ENCODE measurements at regions not wholly inside any gene's neighbourhood (a gene's known extent, or its start where the extent isn't known, plus 50 kb on each side); places are given as distances from the start of the nearest gene placed in this dataset.
"Not testable (repeated sequence)": the region's sequence is repeated elsewhere in the genome, so short reads cannot be mapped to it uniquely, and the experiment has no call there.

DNA sequence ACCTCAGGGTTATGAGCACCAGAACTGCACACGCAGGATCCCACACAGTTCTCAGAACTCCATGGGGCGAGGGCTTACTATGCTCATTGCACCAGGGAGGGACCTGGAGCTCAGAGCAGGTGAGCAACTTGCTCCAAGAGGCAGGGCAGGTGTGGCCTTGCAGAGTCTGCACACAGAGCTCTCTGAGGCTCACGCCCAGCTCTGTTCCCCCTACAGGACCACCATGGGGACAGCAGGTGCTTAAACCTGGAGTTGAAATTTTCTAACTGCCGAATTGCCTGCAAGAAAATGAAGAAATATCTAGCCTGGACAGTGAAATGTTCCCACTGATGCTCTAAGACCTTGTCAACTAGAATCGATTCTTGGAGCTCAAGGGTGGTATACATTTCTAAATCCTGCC lies 49.9 kb upstream of the MSMB start:
- DNase-seq (ENCODE audit: low read depth); H3K4me3 ChIP-seq (ENCODE audit: low read depth, low read length): not testable (repeated sequence)

DNA sequence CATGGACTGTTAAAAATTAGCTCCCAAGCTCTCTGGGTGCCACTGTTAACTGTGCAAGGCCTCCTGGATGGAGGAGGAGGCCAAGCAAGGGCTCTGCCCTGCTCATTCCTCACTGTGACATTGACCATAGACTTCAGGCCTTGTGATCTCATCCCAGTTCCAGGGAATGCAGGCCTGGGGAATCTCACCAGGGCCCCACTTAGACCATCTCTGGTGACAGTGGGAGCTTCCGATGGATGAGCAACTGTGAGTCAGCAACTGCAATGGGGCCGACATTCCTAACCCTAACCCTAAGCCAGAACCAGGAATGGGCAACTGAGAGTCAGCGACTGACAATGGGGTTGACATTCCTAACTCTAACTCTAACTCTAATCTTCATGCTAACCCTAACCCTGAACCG lies 50.4 kb upstream of the MSMB start:
- H3K4me3 ChIP-seq (ENCODE audit: low read depth, low read length): no peak overlapping the region
- TF ChIP-seq, protein P1, sequence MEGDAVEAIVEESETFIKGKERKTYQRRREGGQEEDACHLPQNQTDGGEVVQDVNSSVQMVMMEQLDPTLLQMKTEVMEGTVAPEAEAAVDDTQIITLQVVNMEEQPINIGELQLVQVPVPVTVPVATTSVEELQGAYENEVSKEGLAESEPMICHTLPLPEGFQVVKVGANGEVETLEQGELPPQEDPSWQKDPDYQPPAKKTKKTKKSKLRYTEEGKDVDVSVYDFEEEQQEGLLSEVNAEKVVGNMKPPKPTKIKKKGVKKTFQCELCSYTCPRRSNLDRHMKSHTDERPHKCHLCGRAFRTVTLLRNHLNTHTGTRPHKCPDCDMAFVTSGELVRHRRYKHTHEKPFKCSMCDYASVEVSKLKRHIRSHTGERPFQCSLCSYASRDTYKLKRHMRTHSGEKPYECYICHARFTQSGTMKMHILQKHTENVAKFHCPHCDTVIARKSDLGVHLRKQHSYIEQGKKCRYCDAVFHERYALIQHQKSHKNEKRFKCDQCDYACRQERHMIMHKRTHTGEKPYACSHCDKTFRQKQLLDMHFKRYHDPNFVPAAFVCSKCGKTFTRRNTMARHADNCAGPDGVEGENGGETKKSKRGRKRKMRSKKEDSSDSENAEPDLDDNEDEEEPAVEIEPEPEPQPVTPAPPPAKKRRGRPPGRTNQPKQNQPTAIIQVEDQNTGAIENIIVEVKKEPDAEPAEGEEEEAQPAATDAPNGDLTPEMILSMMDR (conservative IDR thresholded peaks at IDR 0.05; ENCODE audit: low read depth, low read length): no peak
- DNase-seq (ENCODE audit: low read depth): no peak

DNA sequence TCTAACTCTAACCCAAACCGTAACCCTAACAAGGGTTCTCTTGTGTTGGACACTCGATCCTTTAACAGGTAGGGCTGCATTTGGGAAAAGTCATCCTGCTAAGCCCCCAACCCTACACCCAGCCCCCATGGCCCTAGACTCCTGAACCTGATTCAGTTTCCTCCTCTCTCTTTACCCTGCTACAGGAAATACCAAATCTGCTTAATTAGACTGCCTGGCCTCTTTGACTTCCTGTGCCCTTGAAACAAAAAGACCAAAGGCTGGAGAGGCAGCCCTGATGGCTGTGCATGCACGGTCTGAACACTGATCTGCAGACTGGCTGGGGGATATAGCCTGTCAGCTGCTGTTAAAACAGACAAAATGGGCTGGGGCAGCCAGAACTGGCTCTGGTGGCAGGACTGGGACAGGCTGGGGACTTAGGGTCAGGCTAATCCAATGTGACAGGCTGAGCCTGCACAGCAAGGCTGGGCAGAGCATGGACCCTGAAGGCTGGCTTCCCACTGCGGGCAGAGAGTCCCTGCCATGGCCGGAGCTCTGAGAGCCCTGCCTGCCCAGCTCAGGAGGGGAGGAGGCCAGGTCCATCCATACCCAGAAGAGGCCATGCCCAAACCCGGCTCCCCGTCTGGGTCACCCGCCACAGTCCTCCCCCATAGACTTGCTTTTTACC lies 51.0 kb upstream of the MSMB start:
- TF ChIP-seq, protein P1 (conservative IDR thresholded peaks at IDR 0.05; ENCODE audit: low read depth, low read length): no peak
- DNase-seq (ENCODE audit: low read depth): no peak
- H3K4me3 ChIP-seq (ENCODE audit: low read depth, low read length): no peak overlapping the region

DNA sequence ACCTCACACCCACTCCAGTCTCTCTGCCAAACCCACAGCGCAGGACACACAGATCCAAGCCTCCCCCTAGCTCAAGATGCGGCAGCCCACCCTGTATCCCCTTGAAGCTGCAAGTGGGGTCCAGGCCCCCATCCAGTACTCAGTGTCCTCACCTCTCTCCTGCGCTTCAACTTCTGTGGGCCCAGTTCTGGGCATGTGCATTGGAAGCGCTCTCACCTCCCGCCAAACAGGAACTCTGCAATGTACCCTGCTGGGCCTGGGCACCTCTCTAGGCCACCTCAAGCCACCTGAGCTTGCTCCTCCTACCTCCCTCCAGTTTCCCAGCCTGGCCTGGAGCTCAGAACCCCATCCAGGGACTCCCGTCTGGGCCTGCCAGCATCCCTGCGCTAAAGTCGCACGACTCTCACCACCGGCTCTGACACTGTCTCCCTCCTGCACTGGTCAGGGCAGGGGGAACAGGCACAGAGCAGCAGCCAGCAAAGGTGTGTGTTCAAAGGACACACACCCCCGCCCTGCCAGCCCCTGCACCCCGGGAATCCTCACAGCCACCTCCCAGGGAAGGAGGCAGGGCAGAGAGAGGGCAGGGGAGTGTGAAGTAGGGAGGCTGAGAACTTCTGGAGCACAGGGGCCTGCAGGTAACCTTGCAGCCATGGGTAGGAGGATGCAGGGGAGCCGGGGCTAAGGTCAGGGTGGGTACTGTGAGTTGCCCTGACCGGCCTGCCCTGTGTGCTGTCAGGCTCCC lies 51.7 kb upstream of the MSMB start:
- no peak for DNase-seq (ENCODE audit: low read depth)
- TF ChIP-seq, protein P1 (conservative IDR thresholded peaks at IDR 0.05; ENCODE audit: low read depth, low read length): no peak
- no peak overlapping the region for H3K4me3 ChIP-seq (ENCODE audit: low read depth, low read length)

DNA sequence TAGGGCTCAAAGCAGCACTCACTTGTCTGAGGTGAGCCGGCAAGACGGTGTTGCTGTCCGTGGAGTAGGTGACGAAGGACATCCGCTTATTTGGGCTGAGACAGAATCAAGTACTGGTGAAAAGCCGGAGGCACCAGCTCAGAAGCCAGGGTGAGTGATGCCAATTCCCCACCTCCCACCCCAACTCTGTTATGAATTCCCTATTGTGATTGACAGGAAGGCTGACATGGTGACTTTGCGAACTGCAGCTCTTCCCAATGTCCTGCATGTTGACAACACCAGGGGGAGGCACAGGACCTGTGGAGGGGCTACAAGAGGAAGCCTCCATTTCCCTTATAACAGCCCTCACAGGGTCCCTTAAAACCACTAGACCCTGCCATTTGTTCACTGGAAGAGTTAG lies 52.3 kb upstream of the MSMB start:
- TF ChIP-seq, protein P1 (conservative IDR thresholded peaks at IDR 0.05; ENCODE audit: low read depth, low read length): no peak
- DNase-seq (ENCODE audit: low read depth): no peak

DNA sequence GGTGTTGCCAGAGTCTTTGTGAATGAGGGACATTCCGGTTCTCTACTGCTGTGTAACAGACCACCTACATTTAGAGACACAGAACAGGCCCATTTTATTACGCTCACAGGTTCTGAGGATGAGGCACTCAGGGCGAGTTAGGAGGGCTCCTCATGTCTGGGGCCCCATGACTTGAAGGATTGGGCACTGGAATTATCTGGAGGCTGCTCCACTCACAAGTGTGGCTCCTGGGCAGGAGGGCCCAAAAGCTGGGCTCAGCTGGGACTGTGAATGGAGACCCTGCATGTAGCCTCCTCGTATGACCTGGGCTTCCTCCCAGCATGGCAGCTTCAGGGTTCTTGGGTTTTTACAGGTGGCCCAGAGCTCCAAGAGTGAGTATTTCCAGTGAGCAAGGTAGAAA lies 52.9 kb upstream of the MSMB start:
- H3K4me3 ChIP-seq (ENCODE audit: low read depth, low read length); DNase-seq (ENCODE audit: low read depth): not testable (repeated sequence)

More for the DNA sequence above, 52.3 kb upstream of the MSMB start:
- H3K4me3 ChIP-seq (ENCODE audit: low read depth, low read length): no peak overlapping the region

DNA sequence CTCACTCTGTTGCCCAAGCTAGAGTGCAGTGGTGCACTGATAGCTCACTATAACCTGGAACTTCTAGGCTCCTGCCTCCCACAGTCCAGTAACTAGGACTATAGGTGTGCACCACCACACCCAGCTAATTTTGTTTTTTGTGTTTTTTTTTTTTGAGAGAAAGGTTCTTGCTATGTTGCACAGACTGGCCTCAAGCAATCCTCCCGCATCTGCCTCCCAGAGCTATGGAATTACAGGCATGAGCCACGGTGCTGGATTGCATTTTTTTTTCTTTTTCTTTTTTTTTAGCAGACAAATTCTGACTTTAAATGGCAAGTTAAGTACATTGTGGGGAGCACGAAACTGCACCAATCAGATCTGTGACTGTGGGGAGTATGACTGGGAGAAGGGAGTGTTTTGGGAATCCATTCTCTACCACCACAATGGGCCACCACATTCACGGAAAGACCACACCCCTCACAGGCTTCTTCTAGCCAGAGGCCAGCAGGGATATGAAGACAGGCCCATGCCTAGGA lies 58.1 kb upstream of the MSMB start:
- TF ChIP-seq, protein P1 (conservative IDR thresholded peaks at IDR 0.05; ENCODE audit: low read depth, low read length): no peak
- no peak for DNase-seq (ENCODE audit: low read depth)
- no peak overlapping the region for H3K4me3 ChIP-seq (ENCODE audit: low read depth, low read length)

DNA sequence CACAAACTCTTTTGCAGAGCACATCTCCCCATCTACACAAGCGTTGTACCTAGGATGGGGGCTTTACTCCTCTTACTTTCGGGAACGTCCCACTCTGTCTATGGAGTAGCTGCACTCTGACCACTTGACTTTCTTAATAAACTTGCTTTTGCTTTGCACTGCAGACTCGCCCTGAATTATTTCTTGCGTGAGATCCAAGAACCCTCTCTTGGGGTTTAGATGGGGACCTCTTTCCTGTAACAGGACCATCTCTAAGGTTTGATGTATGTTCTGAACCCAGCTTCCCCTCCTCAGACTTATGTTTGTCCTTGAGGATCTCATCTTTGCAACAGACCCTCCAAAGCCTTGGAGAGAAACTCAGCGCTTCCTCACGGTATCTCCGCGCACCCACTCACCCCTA lies 59.3 kb upstream of the MSMB start:
- not testable (repeated sequence) for H3K4me3 ChIP-seq (ENCODE audit: low read depth, low read length); DNase-seq (ENCODE audit: low read depth)

DNA sequence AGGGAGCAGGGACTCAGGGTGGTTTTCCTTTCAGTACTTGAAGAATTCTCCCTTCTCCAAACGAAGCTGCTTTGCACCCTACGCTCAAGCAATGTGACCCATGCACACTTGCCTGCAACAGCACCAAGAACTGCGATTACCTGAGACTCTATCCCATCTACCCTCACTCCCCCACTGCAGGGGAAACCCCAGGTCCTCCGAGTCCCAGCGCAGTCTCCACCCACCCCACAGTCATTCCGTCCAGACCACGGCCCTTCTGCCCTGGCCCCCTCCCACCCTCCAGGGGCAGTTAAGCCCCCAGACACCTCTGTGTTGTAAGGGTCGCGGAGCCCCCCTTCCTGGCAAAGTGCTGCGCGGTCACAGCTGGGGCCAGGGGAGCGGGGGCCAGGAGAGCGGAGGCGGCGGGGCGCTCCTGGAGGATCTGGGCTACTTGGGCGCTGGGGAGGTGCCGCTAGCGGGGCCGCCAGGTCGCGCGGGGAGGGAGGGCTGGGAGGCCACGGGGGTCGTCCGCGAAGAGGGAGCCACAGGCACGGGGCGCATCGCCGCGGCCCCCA lies 59.9 kb upstream of the MSMB start:
- H3K4me3 ChIP-seq (ENCODE audit: low read depth, low read length): peak overlapping the region; percentile 46
- DNase-seq (ENCODE audit: low read depth): not testable (repeated sequence)

Data from epithelial cell of proximal tubule (primary cell).